ENCODE measurements at regions not wholly inside any gene's neighbourhood (a gene's known extent, or its start where the extent isn't known, plus 50 kb on each side); places are given as distances from the start of the nearest gene placed in this dataset.
"Not testable (repeated sequence)": the region's sequence is repeated elsewhere in the genome, so short reads cannot be mapped to it uniquely, and the experiment has no call there.

- DNase-seq (ENCODE audit: low read depth), result no peak
- H3K4me3 ChIP-seq (ENCODE audit: low read depth, low read length), result no peak overlapping the region
- no peak for TF ChIP-seq POLR2A (IDR thresholded peaks at IDR 0.05; ENCODE audit: extremely low read depth, insufficient read length)
These were observed 599.9 kb upstream of the MDGA2 start for GRCh38 chr14:48275301-48275700.

GRCh38 chr14:48274826-48275225 is 599.4 kb upstream of the MDGA2 start:
- DNase-seq (ENCODE audit: low read depth), result no peak
- no peak for TF ChIP-seq MYC (IDR thresholded peaks at IDR 0.05; ENCODE audit: low read depth, low read length)
- TF ChIP-seq, protein P1, sequence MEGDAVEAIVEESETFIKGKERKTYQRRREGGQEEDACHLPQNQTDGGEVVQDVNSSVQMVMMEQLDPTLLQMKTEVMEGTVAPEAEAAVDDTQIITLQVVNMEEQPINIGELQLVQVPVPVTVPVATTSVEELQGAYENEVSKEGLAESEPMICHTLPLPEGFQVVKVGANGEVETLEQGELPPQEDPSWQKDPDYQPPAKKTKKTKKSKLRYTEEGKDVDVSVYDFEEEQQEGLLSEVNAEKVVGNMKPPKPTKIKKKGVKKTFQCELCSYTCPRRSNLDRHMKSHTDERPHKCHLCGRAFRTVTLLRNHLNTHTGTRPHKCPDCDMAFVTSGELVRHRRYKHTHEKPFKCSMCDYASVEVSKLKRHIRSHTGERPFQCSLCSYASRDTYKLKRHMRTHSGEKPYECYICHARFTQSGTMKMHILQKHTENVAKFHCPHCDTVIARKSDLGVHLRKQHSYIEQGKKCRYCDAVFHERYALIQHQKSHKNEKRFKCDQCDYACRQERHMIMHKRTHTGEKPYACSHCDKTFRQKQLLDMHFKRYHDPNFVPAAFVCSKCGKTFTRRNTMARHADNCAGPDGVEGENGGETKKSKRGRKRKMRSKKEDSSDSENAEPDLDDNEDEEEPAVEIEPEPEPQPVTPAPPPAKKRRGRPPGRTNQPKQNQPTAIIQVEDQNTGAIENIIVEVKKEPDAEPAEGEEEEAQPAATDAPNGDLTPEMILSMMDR (IDR thresholded peaks at IDR 0.05; ENCODE audit: low read depth, low read length), result no peak
- no peak for TF ChIP-seq MAX (IDR thresholded peaks at IDR 0.05; ENCODE audit: low read depth, low read length)
- TF ChIP-seq POLR2A (IDR thresholded peaks at IDR 0.05; ENCODE audit: extremely low read depth, insufficient read length), result no peak
- no peak overlapping the region for H3K4me3 ChIP-seq (ENCODE audit: low read depth, low read length)

DNA sequence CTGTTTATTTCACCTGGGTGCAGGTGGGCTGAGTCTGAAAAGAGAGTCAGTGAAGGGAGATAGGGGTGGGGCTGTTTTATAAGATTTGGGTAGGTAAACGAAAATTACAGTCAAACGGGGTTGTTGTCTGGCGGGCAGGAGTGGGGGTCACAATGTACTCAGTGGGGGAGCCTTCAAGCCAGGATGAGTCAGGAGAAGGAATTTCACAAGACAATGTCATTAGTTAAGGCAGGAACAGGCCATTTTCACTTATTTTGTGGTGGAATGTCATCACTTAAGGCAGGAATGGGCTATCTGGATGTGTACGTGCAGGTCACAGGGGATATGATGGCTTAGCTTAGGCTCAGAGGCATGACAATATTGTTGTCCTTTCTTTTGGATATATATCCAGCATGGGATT is 592.5 kb upstream of the MDGA2 start:
- H3K4me3 ChIP-seq (ENCODE audit: low read depth, low read length); DNase-seq (ENCODE audit: low read depth): not testable (repeated sequence)

GRCh38 chr14:48266201-48266600 is 590.8 kb upstream of the MDGA2 start:
- not testable (repeated sequence) for DNase-seq (ENCODE audit: low read depth); H3K4me3 ChIP-seq (ENCODE audit: low read depth, low read length)

DNA sequence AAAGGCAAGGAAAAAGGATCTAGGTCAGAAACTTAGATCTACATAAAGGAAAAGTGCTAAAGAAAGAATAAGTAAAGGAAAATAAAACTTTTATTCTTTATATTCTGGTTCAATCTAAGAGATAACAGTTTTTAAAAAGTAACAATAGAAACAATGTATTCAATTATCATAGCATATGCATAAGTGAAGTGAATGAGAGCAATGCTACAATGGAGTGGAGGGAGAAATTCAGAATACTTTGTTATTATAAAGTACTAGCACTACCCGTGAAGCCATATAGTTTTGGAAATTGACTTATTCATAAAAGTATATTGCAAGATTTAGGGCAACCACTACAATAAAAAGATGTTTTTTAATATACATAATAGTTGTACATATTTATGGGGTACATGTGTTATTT is 586.0 kb upstream of the MDGA2 start:
- no peak for DNase-seq (ENCODE audit: low read depth)
- no peak overlapping the region for H3K4me3 ChIP-seq (ENCODE audit: low read depth, low read length)
- no peak for TF ChIP-seq POLR2A (IDR thresholded peaks at IDR 0.05; ENCODE audit: extremely low read depth, insufficient read length)

GRCh38 chr14:48260394-48261295 is 585.2 kb upstream of the MDGA2 start:
- not testable (repeated sequence) for DNase-seq (ENCODE audit: low read depth); H3K4me3 ChIP-seq (ENCODE audit: low read depth, low read length)

DNA sequence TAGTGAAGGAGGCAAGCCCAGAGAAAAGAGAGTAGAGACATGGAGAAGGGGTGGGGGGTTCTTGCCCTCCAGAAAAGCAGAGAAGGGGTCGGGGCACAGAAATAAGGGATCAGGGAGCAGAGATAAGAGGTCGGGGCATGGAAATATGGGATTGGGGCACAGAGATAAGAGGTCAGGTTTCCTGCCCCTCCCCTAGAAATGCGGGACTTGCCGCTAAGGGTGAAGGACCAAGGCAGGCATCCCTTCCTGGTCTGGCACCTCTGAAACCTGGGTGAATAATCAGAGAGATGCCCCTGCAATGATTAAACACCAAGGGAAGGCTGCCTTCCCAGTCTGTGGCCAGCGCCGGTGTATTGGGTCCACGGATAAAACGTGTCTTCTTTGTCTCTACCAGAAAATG is 584.5 kb upstream of the MDGA2 start:
- not testable (repeated sequence) for DNase-seq (ENCODE audit: low read depth); H3K4me3 ChIP-seq (ENCODE audit: low read depth, low read length)

DNA sequence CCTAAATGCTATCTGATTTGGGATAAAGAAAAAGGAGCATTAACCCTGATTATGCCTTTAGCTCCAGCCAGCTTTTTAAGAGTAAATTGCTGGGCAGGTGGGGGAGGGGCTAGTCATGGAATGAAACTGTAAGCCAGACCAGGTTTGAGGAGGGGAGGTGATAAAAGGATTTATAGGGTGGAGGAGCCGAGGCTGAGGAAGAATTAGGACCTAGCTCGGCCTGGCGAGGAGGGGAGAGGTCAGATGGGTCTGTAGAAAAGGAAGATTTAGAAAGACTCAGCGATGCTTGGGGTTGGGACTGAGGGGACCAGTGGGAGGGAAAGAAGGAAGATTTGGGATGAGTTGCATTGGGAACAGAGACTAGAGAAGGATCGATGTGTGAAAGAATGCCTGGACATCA is 583.8 kb upstream of the MDGA2 start:
- H3K4me3 ChIP-seq (ENCODE audit: low read depth, low read length); DNase-seq (ENCODE audit: low read depth): not testable (repeated sequence)

GRCh38 chr14:48258703-48259102 is 583.3 kb upstream of the MDGA2 start:
- not testable (repeated sequence) for H3K4me3 ChIP-seq (ENCODE audit: low read depth, low read length); DNase-seq (ENCODE audit: low read depth)

GRCh38 chr14:48253020-48253419 is 577.6 kb upstream of the MDGA2 start:
- no peak for DNase-seq (ENCODE audit: low read depth)
- H3K4me3 ChIP-seq (ENCODE audit: low read depth, low read length), result no peak overlapping the region
- TF ChIP-seq MYC (IDR thresholded peaks at IDR 0.05; ENCODE audit: low read depth, low read length), result no peak
- TF ChIP-seq POLR2A (IDR thresholded peaks at IDR 0.05; ENCODE audit: extremely low read depth, insufficient read length), result no peak
- no peak for TF ChIP-seq MAX (IDR thresholded peaks at IDR 0.05; ENCODE audit: low read depth, low read length)
- TF ChIP-seq, protein P1 (IDR thresholded peaks at IDR 0.05; ENCODE audit: low read depth, low read length), result no peak

- TF ChIP-seq, protein P1 (IDR thresholded peaks at IDR 0.05; ENCODE audit: low read depth, low read length), result no peak
- TF ChIP-seq POLR2A (IDR thresholded peaks at IDR 0.05; ENCODE audit: extremely low read depth, insufficient read length) (no peak), MAX (IDR thresholded peaks at IDR 0.05; ENCODE audit: low read depth, low read length) (no peak), MYC (IDR thresholded peaks at IDR 0.05; ENCODE audit: low read depth, low read length) (no peak)
- peak; percentile 11 for DNase-seq (ENCODE audit: low read depth)
- H3K4me3 ChIP-seq (ENCODE audit: low read depth, low read length), result no peak overlapping the region
These were observed 575.9 kb upstream of the MDGA2 start for GRCh38 chr14:48251290-48251689.
